ENCODE measurements at regions not wholly inside any gene's neighbourhood (a gene's known extent, or its start where the extent isn't known, plus 50 kb on each side); places are given as distances from the start of the nearest gene placed in this dataset.
"Not testable (repeated sequence)": the region's sequence is repeated elsewhere in the genome, so short reads cannot be mapped to it uniquely, and the experiment has no call there.

GRCh38 chr2:239731422-239731821, 293.7 kb downstream of the NDUFA10 start:
- peaks cover 6% of the 10 kb centered on the region for H3K27me3 Mint-ChIP-seq
- intact Hi-C loops (cut with micrococcal nuclease): no loop called here

GRCh38 chr2:239730897-239731296, 294.2 kb downstream of the NDUFA10 start:
- intact Hi-C loops (cut with micrococcal nuclease): no loop called here
- H3K36me3 Mint-ChIP-seq (ENCODE audit: low read depth): no peaks in the 10 kb centered on the region
- no peak overlapping the region for H3K4me3 Mint-ChIP-seq
- H3K27ac Mint-ChIP-seq: no peak overlapping the region
- H3K9me3 Mint-ChIP-seq: peaks cover 19% of the 10 kb centered on the region
- H3K4me1 Mint-ChIP-seq (ENCODE audit: low read depth): no peaks in the 10 kb centered on the region
- peaks cover 6% of the 10 kb centered on the region for H3K27me3 Mint-ChIP-seq

More at GRCh38 chr2:239731422-239731821, 293.7 kb downstream of the NDUFA10 start:
- Mint-ChIP-seq H3K27ac (no peak overlapping the region), H3K9me3 (peaks cover 19% of the 10 kb centered on the region), H3K4me3 (no peak overlapping the region), H3K4me1 (ENCODE audit: low read depth) (no peaks in the 10 kb centered on the region), H3K36me3 (ENCODE audit: low read depth) (no peaks in the 10 kb centered on the region)

DNA sequence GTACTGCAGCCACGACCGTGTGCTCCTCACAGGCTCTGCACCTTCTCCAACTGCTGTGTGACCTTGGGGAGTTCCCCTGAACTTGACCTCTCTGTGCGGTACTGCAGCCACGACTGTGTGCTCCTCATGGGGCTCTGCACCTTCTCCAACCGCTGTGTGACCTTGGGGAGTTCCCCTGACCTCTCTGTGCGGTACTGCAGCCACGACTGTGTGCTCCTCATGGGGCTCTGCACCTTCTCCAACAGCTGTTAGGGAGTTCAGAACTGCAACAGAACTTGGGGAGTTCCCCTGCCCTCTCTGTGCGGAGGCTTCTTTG, 294.6 kb downstream of the NDUFA10 start:
- H3K27me3 Mint-ChIP-seq; H3K36me3 Mint-ChIP-seq (ENCODE audit: low read depth); H3K4me1 Mint-ChIP-seq (ENCODE audit: low read depth); H3K27ac Mint-ChIP-seq; H3K4me3 Mint-ChIP-seq; intact Hi-C loops (cut with micrococcal nuclease): not testable (repeated sequence)
- H3K9me3 Mint-ChIP-seq: peaks cover 19% of the 10 kb centered on the region

DNA sequence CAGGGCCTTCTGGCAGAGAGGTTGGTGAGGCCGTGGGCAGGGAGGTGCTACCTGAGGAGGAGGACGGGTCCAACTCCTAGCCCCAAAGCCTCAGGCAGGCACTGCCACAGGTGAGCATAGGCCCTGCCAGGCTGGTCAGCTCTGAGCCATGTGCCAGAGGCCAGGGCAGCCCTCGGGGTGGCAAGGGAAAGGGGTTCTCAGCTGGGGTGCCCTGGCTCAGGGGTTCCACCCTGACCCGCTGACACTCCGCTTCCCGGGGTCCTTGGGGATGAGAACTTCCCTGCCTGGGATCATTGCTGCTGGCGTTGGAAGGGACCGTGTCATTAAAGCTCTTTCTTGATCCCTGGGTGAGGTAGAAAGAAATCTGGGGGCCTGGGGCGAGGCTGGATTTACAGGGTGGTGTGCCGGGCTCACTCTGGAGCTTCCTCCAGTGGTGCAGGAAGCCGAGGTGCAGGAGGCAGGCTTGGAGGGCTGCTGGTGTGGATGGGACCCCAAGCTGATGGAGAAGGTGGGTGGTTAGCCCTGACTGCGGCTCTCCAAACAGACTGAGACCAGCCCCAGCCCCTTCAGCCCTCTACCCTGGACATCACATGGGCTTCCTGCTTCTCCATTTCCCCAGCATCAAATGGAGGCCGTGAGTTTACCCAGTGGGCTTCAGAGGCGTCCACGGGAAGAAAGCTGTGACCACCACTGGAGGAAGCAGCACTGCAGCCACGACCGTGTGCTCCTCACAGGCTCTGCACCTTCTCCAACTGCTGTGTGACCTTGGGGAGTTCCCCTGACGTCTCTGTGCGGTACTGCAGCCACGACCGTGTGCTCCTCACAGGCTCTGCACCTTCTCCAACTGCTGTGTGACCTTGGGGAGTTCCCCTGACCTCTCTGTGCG, 295.2 kb downstream of the NDUFA10 start:
- Mint-ChIP-seq H3K27ac (no peak overlapping the region), H3K9me3 (peaks cover 19% of the 10 kb centered on the region), H3K4me3 (no peak overlapping the region), H3K27me3 (peaks cover 6% of the 10 kb centered on the region), H3K36me3 (ENCODE audit: low read depth) (no peaks in the 10 kb centered on the region), H3K4me1 (ENCODE audit: low read depth) (no peaks in the 10 kb centered on the region)
- intact Hi-C loops (cut with micrococcal nuclease): no loop called here

DNA sequence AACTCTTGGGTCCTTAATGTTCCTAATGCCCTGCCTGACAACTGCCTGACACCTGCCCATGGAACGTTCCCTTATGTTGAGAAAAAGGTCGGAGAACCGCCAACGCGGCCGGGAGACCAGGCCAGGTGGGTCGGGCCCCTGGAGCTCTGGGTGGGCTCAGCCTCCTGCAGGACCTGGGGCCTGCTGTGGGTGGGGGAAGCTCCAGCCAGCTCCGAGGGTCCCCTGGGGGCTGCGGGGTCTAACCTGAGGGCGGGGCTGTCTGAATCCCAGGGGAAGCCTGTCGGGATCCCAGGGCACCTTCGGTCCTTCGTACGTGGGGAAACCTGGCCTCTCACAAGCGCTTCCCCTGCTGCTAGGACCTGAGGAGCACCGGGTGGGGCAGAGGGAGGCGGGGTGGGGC, 296.0 kb downstream of the NDUFA10 start:
- Mint-ChIP-seq H3K27me3 (peaks cover 8% of the 10 kb centered on the region), H3K27ac (no peak overlapping the region), H3K9me3 (peaks cover 15% of the 10 kb centered on the region), H3K4me3 (no peak overlapping the region), H3K4me1 (ENCODE audit: low read depth) (no peaks in the 10 kb centered on the region), H3K36me3 (ENCODE audit: low read depth) (no peaks in the 10 kb centered on the region)
- intact Hi-C loops (cut with micrococcal nuclease): no loop called here

DNA sequence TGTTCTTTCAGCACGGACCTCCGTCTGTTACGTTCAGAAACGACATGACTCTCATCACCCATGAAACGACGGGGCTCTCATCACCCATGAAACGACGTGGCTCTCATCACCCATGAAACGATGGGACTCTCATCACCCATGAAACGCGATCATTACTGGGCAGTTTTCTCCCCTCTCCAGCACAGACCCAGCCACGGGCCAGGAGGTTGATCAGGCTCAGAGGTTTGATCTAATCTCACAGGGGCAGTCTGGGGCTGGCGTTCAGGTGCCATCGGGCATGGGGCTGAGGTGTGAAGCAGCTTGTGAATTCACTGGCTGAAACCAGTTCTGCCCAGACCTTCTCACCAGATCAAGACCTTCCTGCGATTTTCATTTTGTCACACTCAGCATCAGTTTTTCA, 296.4 kb downstream of the NDUFA10 start:
- Mint-ChIP-seq H3K27me3 (peaks cover 8% of the 10 kb centered on the region), H3K36me3 (ENCODE audit: low read depth) (no peaks in the 10 kb centered on the region), H3K9me3 (peaks cover 11% of the 10 kb centered on the region), H3K27ac (no peak overlapping the region), H3K4me3 (no peak overlapping the region), H3K4me1 (ENCODE audit: low read depth) (no peaks in the 10 kb centered on the region)
- intact Hi-C loops (cut with micrococcal nuclease): no loop called here

- Mint-ChIP-seq H3K36me3 (ENCODE audit: low read depth) (no peaks in the 10 kb centered on the region), H3K4me3 (no peak overlapping the region), H3K27ac (no peak overlapping the region), H3K27me3 (peaks cover 8% of the 10 kb centered on the region), H3K9me3 (peaks cover 4% of the 10 kb centered on the region), H3K4me1 (ENCODE audit: low read depth) (no peaks in the 10 kb centered on the region)
- intact Hi-C loops (cut with micrococcal nuclease): no loop called here
Measured at GRCh38 chr2:239727776-239728600, 297.2 kb downstream of the NDUFA10 start.

- H3K27ac Mint-ChIP-seq: no peak overlapping the region
- intact Hi-C loops (cut with micrococcal nuclease): no loop called here
- H3K36me3 Mint-ChIP-seq (ENCODE audit: low read depth): no peaks in the 10 kb centered on the region
- no peak overlapping the region for H3K4me3 Mint-ChIP-seq
- no peaks in the 10 kb centered on the region for H3K9me3 Mint-ChIP-seq
- H3K27me3 Mint-ChIP-seq: peaks cover 8% of the 10 kb centered on the region
- H3K4me1 Mint-ChIP-seq (ENCODE audit: low read depth): no peaks in the 10 kb centered on the region
Measured at GRCh38 chr2:239727182-239727775, 297.9 kb downstream of the NDUFA10 start.

GRCh38 chr2:239726631-239727181, 298.4 kb downstream of the NDUFA10 start:
- Mint-ChIP-seq H3K27ac (no peak overlapping the region), H3K27me3 (peaks cover 6% of the 10 kb centered on the region)

GRCh38 chr2:239726091-239726591, 299.0 kb downstream of the NDUFA10 start:
- intact Hi-C loops (cut with micrococcal nuclease): no loop called here
- Mint-ChIP-seq H3K4me3 (no peak overlapping the region), H3K27me3 (peaks cover 4% of the 10 kb centered on the region), H3K4me1 (ENCODE audit: low read depth) (no peaks in the 10 kb centered on the region), H3K27ac (no peak overlapping the region), H3K9me3 (no peaks in the 10 kb centered on the region), H3K36me3 (ENCODE audit: low read depth) (no peaks in the 10 kb centered on the region)

More at GRCh38 chr2:239726631-239727181, 298.4 kb downstream of the NDUFA10 start:
- intact Hi-C loops (cut with micrococcal nuclease): no loop called here
- Mint-ChIP-seq H3K4me1 (ENCODE audit: low read depth) (no peaks in the 10 kb centered on the region), H3K4me3 (no peak overlapping the region), H3K36me3 (ENCODE audit: low read depth) (no peaks in the 10 kb centered on the region), H3K9me3 (no peaks in the 10 kb centered on the region)

- intact Hi-C loops (cut with micrococcal nuclease): no loop called here
- H3K27me3 Mint-ChIP-seq: peaks cover 1% of the 10 kb centered on the region
- H3K9me3 Mint-ChIP-seq: no peaks in the 10 kb centered on the region
- no peaks in the 10 kb centered on the region for H3K36me3 Mint-ChIP-seq (ENCODE audit: low read depth)
- H3K27ac Mint-ChIP-seq: no peak overlapping the region
- H3K4me3 Mint-ChIP-seq: no peak overlapping the region
- H3K4me1 Mint-ChIP-seq (ENCODE audit: low read depth): no peaks in the 10 kb centered on the region
Measured at GRCh38 chr2:239725551-239725890, 299.6 kb downstream of the NDUFA10 start.

DNA sequence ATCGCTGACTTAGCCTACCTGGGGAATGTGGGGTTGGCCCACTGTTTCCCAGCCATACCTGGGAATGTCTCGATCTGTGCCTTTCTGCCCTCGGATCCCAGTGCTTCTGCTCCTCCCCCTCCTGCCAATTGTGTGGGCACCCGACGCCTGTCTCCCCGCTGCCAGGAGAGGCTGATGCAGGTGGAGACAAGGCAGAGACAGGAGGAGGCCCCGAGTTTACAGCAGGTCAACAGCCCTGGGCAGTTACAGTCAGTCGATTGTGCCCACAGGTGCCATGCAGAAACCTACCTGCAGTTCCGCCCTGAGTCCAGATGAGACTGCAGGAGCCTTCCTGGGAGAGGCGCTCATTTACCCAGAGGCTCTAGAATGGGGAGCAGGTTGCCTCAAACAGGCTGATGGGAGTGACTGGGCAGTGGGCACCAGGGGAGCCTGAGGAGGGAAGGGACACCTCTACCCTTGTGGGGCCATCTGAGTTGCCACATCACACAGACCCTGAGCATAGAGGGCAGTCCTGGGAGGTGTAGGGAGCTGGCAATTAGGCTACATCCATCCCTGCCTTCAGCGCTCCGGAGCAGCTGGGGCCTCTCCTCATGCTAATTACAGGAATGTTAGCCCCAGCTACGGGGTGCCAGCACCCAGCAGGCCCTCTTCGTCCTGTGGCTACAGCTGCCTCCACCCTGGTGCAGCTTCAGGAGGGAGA, 300.1 kb downstream of the NDUFA10 start:
- no peak overlapping the region for H3K4me3 Mint-ChIP-seq
- H3K9me3 Mint-ChIP-seq: no peaks in the 10 kb centered on the region
- intact Hi-C loops (cut with micrococcal nuclease): no loop called here
- H3K27me3 Mint-ChIP-seq: peaks cover 1% of the 10 kb centered on the region
- no peaks in the 10 kb centered on the region for H3K4me1 Mint-ChIP-seq (ENCODE audit: low read depth)
- H3K27ac Mint-ChIP-seq: no peak overlapping the region
- no peaks in the 10 kb centered on the region for H3K36me3 Mint-ChIP-seq (ENCODE audit: low read depth)

DNA sequence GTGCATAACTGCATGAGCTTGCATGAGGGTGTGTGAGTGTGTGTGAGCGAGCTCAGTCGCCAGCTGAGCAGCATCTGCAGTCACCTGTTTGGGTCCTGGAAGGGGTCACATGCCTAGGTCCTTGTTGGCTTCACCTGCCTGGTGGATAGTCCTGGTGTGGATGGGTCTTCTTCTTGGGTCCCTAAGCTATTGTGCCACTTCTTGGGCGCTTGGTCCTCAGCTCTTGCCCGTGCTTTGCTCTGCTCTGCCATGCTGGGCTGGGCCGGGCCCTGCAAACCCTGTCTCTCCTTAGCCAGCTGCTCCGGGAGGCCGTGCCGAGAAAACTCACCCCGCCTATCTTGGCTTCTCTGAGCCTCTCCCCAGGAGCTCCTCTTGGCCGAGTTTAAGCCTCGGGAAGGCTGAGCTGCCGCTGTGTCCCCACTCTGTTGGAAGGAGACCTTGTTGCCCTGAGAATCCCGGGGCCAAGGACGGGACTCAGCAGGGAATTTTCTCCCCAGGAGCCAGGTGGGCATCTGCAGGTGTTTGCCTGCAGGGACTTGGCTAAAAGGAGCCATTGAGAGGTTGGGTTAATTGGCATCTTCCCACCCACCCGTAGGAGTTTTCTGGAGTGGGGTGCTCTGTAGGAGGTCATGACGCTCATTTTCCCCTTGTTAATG, 300.8 kb downstream of the NDUFA10 start:
- peaks cover 1% of the 10 kb centered on the region for H3K27me3 Mint-ChIP-seq
- H3K4me3 Mint-ChIP-seq: no peak overlapping the region
- H3K27ac Mint-ChIP-seq: no peak overlapping the region
- no peaks in the 10 kb centered on the region for H3K36me3 Mint-ChIP-seq (ENCODE audit: low read depth)
- intact Hi-C loops (cut with micrococcal nuclease): no loop called here
- H3K4me1 Mint-ChIP-seq (ENCODE audit: low read depth): no peaks in the 10 kb centered on the region
- no peaks in the 10 kb centered on the region for H3K9me3 Mint-ChIP-seq

Data from dendritic cell treated with granulocyte-macrophage colony-stimulating factor and Interleukin-4, amounts not matched to agents 40 ng/mL and 50 ng/mL, for 4 days (primary cell).